ENCODE measurements at regions not wholly inside any gene's neighbourhood (a gene's known extent, or its start where the extent isn't known, plus 50 kb on each side); places are given as distances from the start of the nearest gene placed in this dataset.

- H3K4me1 ChIP-seq (ENCODE audit: control insufficient read depth in 1 of 2, low read depth in 2 of 2), result no peaks in the 10 kb centered on the region
- TF ChIP-seq CTCF (IDR thresholded peaks at IDR 0.05), result no peak
- no peak for ATAC-seq (ENCODE audit: insufficient number of reproducible peaks, low FRiP score, low read depth)
Measured at GRCh38 chr2:194494401-194494800, 1162.6 kb upstream of the SLC39A10 start.

DNA sequence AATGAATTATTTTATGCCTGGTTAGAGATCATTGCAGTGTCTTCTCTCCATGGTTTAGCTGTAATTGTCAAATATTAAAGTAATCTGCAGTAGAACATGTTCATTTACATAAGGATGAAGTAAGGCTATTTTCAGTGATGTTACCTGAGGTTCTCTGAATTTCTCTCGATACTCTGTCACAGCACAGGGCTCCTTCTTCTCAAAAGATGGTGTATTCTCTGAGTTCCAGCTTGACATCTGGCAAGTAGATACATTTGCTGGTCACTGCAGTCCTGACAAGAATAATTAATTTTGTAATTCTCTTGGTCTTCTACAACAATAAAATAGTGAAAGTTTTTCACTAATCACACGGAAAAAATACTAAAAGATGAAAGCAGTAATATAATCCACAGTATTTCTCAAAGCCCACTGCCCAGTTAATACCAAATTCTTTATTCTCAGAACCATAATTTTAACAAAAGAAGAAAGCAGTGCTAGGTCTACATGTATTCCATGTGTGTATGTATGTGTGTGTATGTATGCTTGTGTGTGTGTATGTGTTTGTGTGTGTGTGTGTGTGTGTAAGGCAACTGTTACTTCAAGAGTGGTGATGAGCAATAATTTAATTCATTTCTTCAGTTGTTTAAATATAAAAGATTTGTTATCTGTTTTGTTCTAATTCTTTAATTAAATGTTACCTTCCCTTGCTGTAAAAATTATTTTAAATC lies 1165.5 kb upstream of the SLC39A10 start:
- H3K36me3 ChIP-seq, result no peaks in the 10 kb centered on the region
- no peaks in the 10 kb centered on the region for H3K4me1 ChIP-seq (ENCODE audit: control insufficient read depth in 1 of 2, low read depth in 2 of 2)
- DNase-seq (ENCODE audit: low spot score) (no peak), ATAC-seq (ENCODE audit: insufficient number of reproducible peaks, low FRiP score, low read depth) (no peak)
- no peaks in the 10 kb centered on the region for H3K9me3 ChIP-seq
- H3K27ac ChIP-seq, result no peak overlapping the region
- H3K27me3 ChIP-seq (replicated peaks; ENCODE audit: insufficient read depth), result no peaks in the 10 kb centered on the region
- TF ChIP-seq CTCF (IDR thresholded peaks at IDR 0.05), result no peak
- no peak overlapping the region for H3K4me3 ChIP-seq

More at GRCh38 chr2:194494401-194494800, 1162.6 kb upstream of the SLC39A10 start:
- Histone ChIP-seq H3K36me3 (no peaks in the 10 kb centered on the region), H3K9me3 (no peaks in the 10 kb centered on the region), H3K27ac (no peak overlapping the region), H3K4me3 (no peak overlapping the region), H3K27me3 (replicated peaks; ENCODE audit: insufficient read depth) (no peaks in the 10 kb centered on the region)
- no peak for DNase-seq (ENCODE audit: low spot score)

GRCh38 chr2:194486326-194486725 lies 1170.7 kb upstream of the SLC39A10 start:
- no peaks in the 10 kb centered on the region for H3K4me1 ChIP-seq (ENCODE audit: control insufficient read depth in 1 of 2, low read depth in 2 of 2)
- DNase-seq (ENCODE audit: low spot score) (no peak), ATAC-seq (ENCODE audit: insufficient number of reproducible peaks, low FRiP score, low read depth) (no peak)
- no peak for TF ChIP-seq CTCF (IDR thresholded peaks at IDR 0.05)
- H3K4me3 ChIP-seq, result no peak overlapping the region
- no peaks in the 10 kb centered on the region for H3K36me3 ChIP-seq
- H3K27me3 ChIP-seq (replicated peaks; ENCODE audit: insufficient read depth), result no peaks in the 10 kb centered on the region
- no peak overlapping the region for H3K27ac ChIP-seq
- H3K9me3 ChIP-seq, result no peaks in the 10 kb centered on the region

- Histone ChIP-seq H3K27ac (no peak overlapping the region), H3K4me3 (no peak overlapping the region), H3K9me3 (no peaks in the 10 kb centered on the region), H3K27me3 (replicated peaks; ENCODE audit: insufficient read depth) (no peaks in the 10 kb centered on the region), H3K36me3 (no peaks in the 10 kb centered on the region), H3K4me1 (ENCODE audit: control insufficient read depth in 1 of 2, low read depth in 2 of 2) (no peaks in the 10 kb centered on the region)
- ATAC-seq (ENCODE audit: insufficient number of reproducible peaks, low FRiP score, low read depth) (no peak), DNase-seq (ENCODE audit: low spot score) (no peak)
- TF ChIP-seq CTCF (IDR thresholded peaks at IDR 0.05), result no peak
Measured at GRCh38 chr2:194483041-194483440, 1174.0 kb upstream of the SLC39A10 start.

- no peak overlapping the region for H3K27ac ChIP-seq
- DNase-seq (ENCODE audit: low spot score), result no peak
- TF ChIP-seq CTCF (IDR thresholded peaks at IDR 0.05), result no peak
Measured at GRCh38 chr2:194465641-194466040, 1191.4 kb upstream of the SLC39A10 start.

More at GRCh38 chr2:194465641-194466040, 1191.4 kb upstream of the SLC39A10 start:
- Histone ChIP-seq H3K9me3 (no peaks in the 10 kb centered on the region), H3K4me3 (no peak overlapping the region), H3K36me3 (no peaks in the 10 kb centered on the region), H3K4me1 (ENCODE audit: control insufficient read depth in 1 of 2, low read depth in 2 of 2) (no peaks in the 10 kb centered on the region), H3K27me3 (replicated peaks; ENCODE audit: insufficient read depth) (no peaks in the 10 kb centered on the region)
- ATAC-seq (ENCODE audit: insufficient number of reproducible peaks, low FRiP score, low read depth), result no peak

Measured in thoracic aorta (tissue), 2 donors.